ENCODE measurements at regions not wholly inside any gene's neighbourhood (a gene's known extent, or its start where the extent isn't known, plus 50 kb on each side); places are given as distances from the start of the nearest gene placed in this dataset.

- Histone ChIP-seq H4K91ac (replicated peaks; ENCODE audit: insufficient read length, low read length) (no peak overlapping the region), H3K9me3 (ENCODE audit: insufficient read depth in 2 of 2, low read depth in 1 of 2, low read length in 1 of 2) (no peaks in the 10 kb centered on the region), H3K36me3 (ENCODE audit: control insufficient read depth in 2 of 4, insufficient read depth in 4 of 4, low read length in 3 of 4) (no peaks in the 10 kb centered on the region), H3K27ac (ENCODE audit: low read depth, low read length) (no peak overlapping the region), H3K9ac (replicated peaks in 1 of 4; ENCODE audit: extremely low read depth in 1 of 4, low read depth in 3 of 4, low read length in 3 of 4) (no peak overlapping the region), H4K8ac (ENCODE audit: extremely low read depth, insufficient read depth, low read length) (no peak overlapping the region), H3K79me2 (ENCODE audit: control insufficient read depth in 1 of 2, insufficient read depth in 2 of 2, low read length in 2 of 2) (no peaks in the 10 kb centered on the region), H3K4ac (replicated peaks; ENCODE audit: insufficient read length, low read depth, low read length) (no peak overlapping the region), H3K14ac (ENCODE audit: insufficient read length) (no peak overlapping the region), H2BK120ac (replicated peaks; ENCODE audit: low read depth, low read length) (no peak overlapping the region), H2AFZ (ENCODE audit: low read length) (0 out of 2 replicates have a peak overlapping the region, but pooled peaks have one; percentile 9), H4K20me1 (replicated peaks in 1 of 2; ENCODE audit: control insufficient read depth in 1 of 2, insufficient read depth in 2 of 2, low read length in 2 of 2) (no peaks in the 10 kb centered on the region), H4K5ac (ENCODE audit: insufficient read length, low read depth, low read length) (no peak overlapping the region), H2AK5ac (ENCODE audit: low read depth, low read length) (no peak overlapping the region), H2BK20ac (ENCODE audit: low read length) (peak overlapping the region; percentile 23; the same call in 1 of the 2 replicates), H3K79me1 (ENCODE audit: low read depth, low read length) (no peaks in the 10 kb centered on the region), H2BK5ac (ENCODE audit: low read depth, low read length) (no peak overlapping the region), H2BK12ac (ENCODE audit: low read depth, low read length) (no peak overlapping the region), H3K56ac (replicated peaks; ENCODE audit: insufficient read length, low read depth, low read length) (no peak overlapping the region), H3K4me3 (ENCODE audit: extremely low read depth in 1 of 4, insufficient read depth in 2 of 4, low read depth in 3 of 4, low read length in 4 of 4) (no peak overlapping the region), H3K18ac (ENCODE audit: extremely low read depth, low read length) (no peak overlapping the region), H3K27me3 (replicated peaks in 1 of 4; ENCODE audit: control insufficient read depth in 3 of 4, extremely low read depth in 1 of 4, insufficient read depth in 3 of 4, low read length in 3 of 4) (no peaks in the 10 kb centered on the region), H3K23ac (ENCODE audit: insufficient read length) (no peak overlapping the region), H3K23me2 (ENCODE audit: low read depth, low read length) (no peaks in the 10 kb centered on the region), H3K4me1 (replicated peaks in 1 of 4; ENCODE audit: control insufficient read depth in 3 of 4, insufficient read depth in 4 of 4, low read length in 3 of 4) (no peaks in the 10 kb centered on the region), H2BK15ac (ENCODE audit: low read length) (no peak overlapping the region), H3K4me2 (ENCODE audit: insufficient read depth in 1 of 2, low read depth in 2 of 2, low read length in 2 of 2) (no peak overlapping the region)
- no peak for FAIRE-seq
- CTCF ChIA-PET (ENCODE audit: partially characterized antibody), result no interaction called here
- no peak for DNase-seq (ENCODE audit: low read depth in 1 of 2, low spot score in 2 of 2)
- POLR2A ChIA-PET (ENCODE audit: partially characterized antibody), result no interaction called here
- WGBS, 2 experiments (ENCODE audit: extremely low coverage in 1 of 2, insufficient coverage in 1 of 2, insufficient read length in 1 of 2, insufficient replicate concordance in 2 of 2, low coverage in 1 of 2, low lambda C conversion rate in 2 of 2, missing lambda C conversion rate in 1 of 2), result 93% methylated on average over 5 of the region's 5 CpGs; no CpG with 5 or more reads in 1 of the 2 experiments
- TF ChIP-seq USF2 (IDR thresholded peaks at IDR 0.05; ENCODE audit: low read length) (no peak), CREB1 (IDR thresholded peaks at IDR 0.05) (no peak), RBBP5 (IDR thresholded peaks at IDR 0.05; ENCODE audit: borderline replicate concordance, low read depth, low read length) (no peak), JUN (IDR thresholded peaks at IDR 0.05; ENCODE audit: low read depth, low read length) (no peak), BCL11A (IDR thresholded peaks at IDR 0.05; ENCODE audit: low read depth in 2 of 2, low read length in 2 of 2) (no peak), CTBP2 (IDR thresholded peaks at IDR 0.05; ENCODE audit: borderline replicate concordance, insufficient read depth, insufficient read length, low read length) (no peak), FOSL1 (IDR thresholded peaks at IDR 0.05; ENCODE audit: insufficient read depth, low read depth, low read length) (no peak), KDM1A (IDR thresholded peaks at IDR 0.05; ENCODE audit: borderline replicate concordance, low read length) (no peak), RNF2 (IDR thresholded peaks at IDR 0.05; ENCODE audit: borderline replicate concordance, low read depth, low read length, missing control alignments, poor library complexity, severe bottlenecking) (no peak), JUND (IDR thresholded peaks at IDR 0.05; ENCODE audit: low read length) (no peak), SRF (IDR thresholded peaks at IDR 0.05; ENCODE audit: low read depth, low read length) (no peak), HDAC2 (IDR thresholded peaks at IDR 0.05; ENCODE audit: borderline replicate concordance in 1 of 2, low read depth in 2 of 2, low read length in 2 of 2) (no peak), SUZ12 (IDR thresholded peaks at IDR 0.05; ENCODE audit: low read length) (no peak)
These were observed 54.1 kb upstream of the ARHGAP42 start for GRCh38 chr11:100632941-100633452.
